Adipocyte (in vitro differentiated cells): ENCODE measurements at regions not wholly inside any gene's neighbourhood (a gene's known extent, or its start where the extent isn't known, plus 50 kb on each side); places are given as distances from the start of the nearest gene placed in this dataset.

ENCODE experiments used
- DNase-seq: peaks from one replicate; pipeline ENCODE4 v3.0.0-alpha.2; 2015; ENCODE audit warnings: low read depth
- H3K27me3 ChIP-seq: replicated peaks from 2 replicates; pipeline ENCODE4 v1.7.0; 2013; ENCODE audit warnings: mild to moderate bottlenecking, low read length, moderate library complexity; ENCODE audit not compliant: control insufficient read depth, insufficient read depth
- H3K36me3 ChIP-seq: 2 replicates; pipeline ENCODE4 v1.7.0; 2013; ENCODE audit warnings: low read length, mild to moderate bottlenecking, moderate library complexity; ENCODE audit not compliant: control insufficient read depth, insufficient read depth, severe bottlenecking
- H3K4me1 ChIP-seq: 2 replicates; pipeline ENCODE4 v1.7.0; 2013; ENCODE audit warnings: mild to moderate bottlenecking, low read length, moderate library complexity; ENCODE audit not compliant: control insufficient read depth, insufficient read depth
- H3K4me3 ChIP-seq: 2 replicates; pipeline ENCODE4 v1.7.0; 2013; ENCODE audit warnings: mild to moderate bottlenecking, low read length, moderate library complexity
- H3K9ac ChIP-seq: 2 replicates; pipeline ENCODE4 v1.7.0; 2013; ENCODE audit warnings: mild to moderate bottlenecking, low read length, moderate library complexity
- H3K9me3 ChIP-seq: 2 replicates; pipeline ENCODE4 v1.7.0; 2013; ENCODE audit warnings: mild to moderate bottlenecking, low read length, moderate library complexity; ENCODE audit not compliant: control insufficient read depth

- Histone ChIP-seq H3K9me3 (no peaks in the 10 kb centered on the region), H3K27me3 (no peaks in the 10 kb centered on the region), H3K4me1 (no peaks in the 10 kb centered on the region), H3K36me3 (no peaks in the 10 kb centered on the region), H3K9ac (no peak overlapping the region), H3K4me3 (no peak overlapping the region)
- no peak for DNase-seq
Observed at GRCh38 chr16:13680021-13680889, 239.7 kb upstream of the ERCC4 start.

GRCh38 chr16:13684819-13685563 lies 235.0 kb upstream of the ERCC4 start:
- H3K9ac ChIP-seq: no peak overlapping the region
- H3K4me1 ChIP-seq: no peaks in the 10 kb centered on the region
- no peaks in the 10 kb centered on the region for H3K9me3 ChIP-seq
- no peaks in the 10 kb centered on the region for H3K27me3 ChIP-seq
- no peak overlapping the region for H3K4me3 ChIP-seq
- no peaks in the 10 kb centered on the region for H3K36me3 ChIP-seq
- no peak for DNase-seq

- no peaks in the 10 kb centered on the region for H3K36me3 ChIP-seq
- no peaks in the 10 kb centered on the region for H3K4me1 ChIP-seq
- H3K9ac ChIP-seq: no peak overlapping the region
- H3K27me3 ChIP-seq: no peaks in the 10 kb centered on the region
- H3K4me3 ChIP-seq: no peak overlapping the region
- no peak for DNase-seq
- H3K9me3 ChIP-seq: peaks cover 33% of the 10 kb centered on the region
Observed at GRCh38 chr16:13696017-13696416, 223.9 kb upstream of the ERCC4 start.

GRCh38 chr16:13697013-13697412 lies 222.9 kb upstream of the ERCC4 start:
- Histone ChIP-seq H3K36me3 (no peaks in the 10 kb centered on the region), H3K9me3 (peaks cover 33% of the 10 kb centered on the region), H3K4me1 (no peaks in the 10 kb centered on the region), H3K4me3 (no peak overlapping the region), H3K9ac (no peak overlapping the region), H3K27me3 (no peaks in the 10 kb centered on the region)
- no peak for DNase-seq

GRCh38 chr16:13697568-13697967 lies 222.4 kb upstream of the ERCC4 start:
- Histone ChIP-seq H3K27me3 (no peaks in the 10 kb centered on the region), H3K9ac (no peak overlapping the region), H3K4me3 (no peak overlapping the region), H3K9me3 (peaks cover 33% of the 10 kb centered on the region), H3K4me1 (no peaks in the 10 kb centered on the region), H3K36me3 (no peaks in the 10 kb centered on the region)
- DNase-seq: no peak

GRCh38 chr16:13702614-13703013 lies 217.3 kb upstream of the ERCC4 start:
- Histone ChIP-seq H3K4me1 (no peaks in the 10 kb centered on the region), H3K27me3 (no peaks in the 10 kb centered on the region), H3K4me3 (no peak overlapping the region), H3K9me3 (peaks cover 20% of the 10 kb centered on the region), H3K9ac (no peak overlapping the region), H3K36me3 (no peaks in the 10 kb centered on the region)
- no peak for DNase-seq

- no peak overlapping the region for H3K4me3 ChIP-seq
- peaks cover 11% of the 10 kb centered on the region for H3K9me3 ChIP-seq
Observed at GRCh38 chr16:13708347-13709120, 211.4 kb upstream of the ERCC4 start.

GRCh38 chr16:13718748-13719147 lies 201.2 kb upstream of the ERCC4 start:
- Histone ChIP-seq H3K4me3 (no peak overlapping the region), H3K9ac (no peak overlapping the region), H3K4me1 (no peaks in the 10 kb centered on the region), H3K9me3 (no peaks in the 10 kb centered on the region), H3K36me3 (no peaks in the 10 kb centered on the region), H3K27me3 (no peaks in the 10 kb centered on the region)
- DNase-seq: no peak

More at GRCh38 chr16:13708347-13709120, 211.4 kb upstream of the ERCC4 start:
- Histone ChIP-seq H3K36me3 (no peaks in the 10 kb centered on the region), H3K9ac (no peak overlapping the region), H3K4me1 (no peaks in the 10 kb centered on the region), H3K27me3 (no peaks in the 10 kb centered on the region)
- DNase-seq: no peak

GRCh38 chr16:13727943-13728342 lies 192.0 kb upstream of the ERCC4 start:
- Histone ChIP-seq H3K4me3 (no peak overlapping the region), H3K9me3 (peaks cover 37% of the 10 kb centered on the region), H3K36me3 (no peaks in the 10 kb centered on the region), H3K9ac (no peak overlapping the region), H3K4me1 (no peaks in the 10 kb centered on the region), H3K27me3 (no peaks in the 10 kb centered on the region)
- no peak for DNase-seq

GRCh38 chr16:13733561-13733960 lies 186.4 kb upstream of the ERCC4 start:
- no peak for DNase-seq
- H3K4me1 ChIP-seq: no peaks in the 10 kb centered on the region

More at GRCh38 chr16:13733561-13733960, 186.4 kb upstream of the ERCC4 start:
- H3K9ac ChIP-seq: no peak overlapping the region
- H3K36me3 ChIP-seq: no peaks in the 10 kb centered on the region
- H3K4me3 ChIP-seq: no peak overlapping the region
- H3K9me3 ChIP-seq: peaks cover 12% of the 10 kb centered on the region
- no peaks in the 10 kb centered on the region for H3K27me3 ChIP-seq
